GM18508 (cell line): ENCODE measurements at regions not wholly inside any gene's neighbourhood (a gene's known extent, or its start where the extent isn't known, plus 50 kb on each side); places are given as distances from the start of the nearest gene placed in this dataset.
"Not testable (repeated sequence)": the region's sequence is repeated elsewhere in the genome, so short reads cannot be mapped to it uniquely, and the experiment has no call there.

Source experiments
- ATAC-seq: cut with Tn5 transposase; IDR thresholded peaks from one replicate; pipeline ENCODE4 v1.9.1; 2021; ENCODE audit warnings: moderate number of reproducible peaks; ENCODE audit not compliant: insufficient read depth, unreplicated experiment

GRCh38 chr6:156425359-156426020, 351.7 kb upstream of the ARID1B start:
- ATAC-seq, result no peak

GRCh38 chr6:156423829-156424228, 353.3 kb upstream of the ARID1B start:
- ATAC-seq, result no peak

- ATAC-seq, result no peak
Observed at GRCh38 chr6:156423075-156423474, 354.1 kb upstream of the ARID1B start.

GRCh38 chr6:156421933-156422332, 355.2 kb upstream of the ARID1B start:
- ATAC-seq, result no peak

GRCh38 chr6:156421301-156421700, 355.9 kb upstream of the ARID1B start:
- ATAC-seq, result not testable (repeated sequence)

- no peak for ATAC-seq
Observed at GRCh38 chr6:156420172-156420993, 356.8 kb upstream of the ARID1B start.

GRCh38 chr6:156419594-156419993, 357.6 kb upstream of the ARID1B start:
- ATAC-seq, result no peak

- ATAC-seq, result no peak
Observed at GRCh38 chr6:156418253-156418652, 358.9 kb upstream of the ARID1B start.

GRCh38 chr6:156416391-156416790, 360.8 kb upstream of the ARID1B start:
- no peak for ATAC-seq

- ATAC-seq, result no peak
Observed at GRCh38 chr6:156413154-156413553, 364.0 kb upstream of the ARID1B start.

- no peak for ATAC-seq
Observed at GRCh38 chr6:156410649-156411048, 366.5 kb upstream of the ARID1B start.

- no peak for ATAC-seq
Observed at GRCh38 chr6:156408655-156409054, 368.5 kb upstream of the ARID1B start.

GRCh38 chr6:156407334-156407733, 369.8 kb upstream of the ARID1B start:
- no peak for ATAC-seq

GRCh38 chr6:156406688-156407087, 370.5 kb upstream of the ARID1B start:
- no peak for ATAC-seq

GRCh38 chr6:156406099-156406498, 371.1 kb upstream of the ARID1B start:
- ATAC-seq, result no peak

GRCh38 chr6:156402628-156403027, 374.6 kb upstream of the ARID1B start:
- ATAC-seq, result no peak

- no peak for ATAC-seq
Observed at GRCh38 chr6:156402227-156402626, 375.0 kb upstream of the ARID1B start.

- ATAC-seq, result no peak
Observed at GRCh38 chr6:156400487-156400886, 376.7 kb upstream of the ARID1B start.

- ATAC-seq, result no peak
Observed at GRCh38 chr6:156398966-156399365, 378.2 kb upstream of the ARID1B start.

- ATAC-seq, result no peak
Observed at GRCh38 chr6:156398371-156398770, 378.8 kb upstream of the ARID1B start.

GRCh38 chr6:156396791-156397418, 380.3 kb upstream of the ARID1B start:
- ATAC-seq, result no peak
